PC-3 (cell line): ENCODE measurements at regions not wholly inside any gene's neighbourhood (a gene's known extent, or its start where the extent isn't known, plus 50 kb on each side); places are given as distances from the start of the nearest gene placed in this dataset.

ENCODE experiments used
- ATAC-seq: fragments of 200-7000 bp; cut with Tn5 transposase; 2 replicates; pipeline ENCODE4 v1.9.1; 2020; ENCODE audit warnings: mild to moderate bottlenecking, moderate library complexity
- BruUV-seq: library from RNA; stranded (reverse); fragments of 400-500 nt; replicated peaks from 2 replicates; lab custom pipeline; 2021; lab: Mats Ljungman, UMichigan
- CTCF ChIA-PET: fragments of 300-600 bp; sonication (Branson Sonifier 250); formaldehyde crosslinking; loops from one replicate; lab custom pipeline; 2022; ENCODE audit warnings: antibody characterized with exemption; lab: Charles Lee
- POLR2A ChIA-PET: fragments of 300-600 bp; sonication (Branson Sonifier 250); formaldehyde crosslinking; loops from one replicate; lab custom pipeline; 2022; ENCODE audit warnings: antibody characterized with exemption; ENCODE audit not compliant: unreplicated experiment; lab: Charles Lee
- DNase-seq: peaks from one replicate; pipeline ENCODE4 v3.0.0-alpha.2; 2015
- H2AFZ ChIP-seq: fragments of 300-600 bp; sonication (generic); 2 replicates; pipeline ENCODE4 v1.6.0; 2016; ENCODE audit warnings: antibody characterized with exemption, low read length
- H3F3A ChIP-seq: fragments of 300-600 bp; sonication (generic); one replicate; pipeline ENCODE4 v1.6.0; 2017; ENCODE audit warnings: antibody characterized with exemption, low read length, control low read depth, mild to moderate bottlenecking; ENCODE audit not compliant: unreplicated experiment
- H3K27ac ChIP-seq: fragments of 300-600 bp; sonication (generic); 2 replicates; pipeline ENCODE4 v1.5.1; 2016; ENCODE audit warnings: mild to moderate bottlenecking, low read length
- H3K27me3 ChIP-seq: fragments of 300-600 bp; sonication (generic); 2 replicates; pipeline ENCODE4 v1.6.1; 2016; ENCODE audit warnings: low read length, mixed read lengths
- H3K36me3 ChIP-seq: fragments of 300-600 bp; sonication (generic); 2 replicates; pipeline ENCODE4 v1.6.1; 2016; ENCODE audit warnings: low read depth, mixed run types, low read length, mixed read lengths
- H3K4me1 ChIP-seq: fragments of 300-600 bp; sonication (generic); 2 replicates; pipeline ENCODE4 v1.5.1; 2016; ENCODE audit warnings: low read length; ENCODE audit not compliant: insufficient read depth
- H3K4me2 ChIP-seq: fragments of 300-600 bp; sonication (generic); 2 replicates; pipeline ENCODE4 v1.6.0; 2016; ENCODE audit warnings: low read length
- H3K4me3 ChIP-seq: fragments of 300-600 bp; sonication (generic); 2 replicates; pipeline ENCODE4 v1.5.1; 2016; ENCODE audit warnings: mild to moderate bottlenecking, low read length, mixed read lengths
- H3K79me2 ChIP-seq: fragments of 300-600 bp; sonication (generic); 2 replicates; pipeline ENCODE4 v1.6.1; 2017; ENCODE audit warnings: low read length, mixed read lengths
- H3K9ac ChIP-seq: fragments of 300-600 bp; sonication (generic); 2 replicates; pipeline ENCODE4 v1.6.0; 2016; ENCODE audit warnings: mild to moderate bottlenecking, low read length
- H3K9me2 ChIP-seq: fragments of 300-600 bp; sonication (generic); replicated peaks from 2 replicates; pipeline ENCODE4 v1.6.1; 2016; ENCODE audit warnings: mixed run types, low read length, mixed read lengths
- H3K9me3 ChIP-seq: fragments of 300-600 bp; sonication (generic); 2 replicates; pipeline ENCODE4 v1.6.1; 2016; ENCODE audit warnings: low read length, mixed read lengths
- H4K20me1 ChIP-seq: fragments of 300-600 bp; sonication (generic); 2 replicates; pipeline ENCODE4 v1.6.1; 2016; ENCODE audit warnings: low read length, mixed read lengths
- CTCF ChIP-seq: fragments of 300-600 bp; sonication (generic); conservative IDR thresholded peaks from 2 replicates; pipeline ENCODE4 v1.5.1; 2017; ENCODE audit warnings: antibody characterized with exemption, low read depth, mild to moderate bottlenecking, low read length
- EZH2 ChIP-seq: fragments of 300-600 bp; sonication (generic); IDR thresholded peaks from one replicate; pipeline ENCODE4 v1.6.1; 2017; ENCODE audit warnings: antibody characterized with exemption, mild to moderate bottlenecking, low read length; ENCODE audit not compliant: unreplicated experiment
- EZH2phosphoT487 ChIP-seq: fragments of 300-600 bp; sonication (generic); IDR thresholded peaks from 2 replicates; pipeline ENCODE4 v1.6.1; 2018; ENCODE audit warnings: mild to moderate bottlenecking, antibody characterized with exemption, low read length, borderline replicate concordance
- intact Hi-C: fragments of 100-400 bp; cut with micrococcal nuclease; formaldehyde crosslinking; loops from 2 replicates; pipeline ENCODE4 v1.9.0; 2023

DNA sequence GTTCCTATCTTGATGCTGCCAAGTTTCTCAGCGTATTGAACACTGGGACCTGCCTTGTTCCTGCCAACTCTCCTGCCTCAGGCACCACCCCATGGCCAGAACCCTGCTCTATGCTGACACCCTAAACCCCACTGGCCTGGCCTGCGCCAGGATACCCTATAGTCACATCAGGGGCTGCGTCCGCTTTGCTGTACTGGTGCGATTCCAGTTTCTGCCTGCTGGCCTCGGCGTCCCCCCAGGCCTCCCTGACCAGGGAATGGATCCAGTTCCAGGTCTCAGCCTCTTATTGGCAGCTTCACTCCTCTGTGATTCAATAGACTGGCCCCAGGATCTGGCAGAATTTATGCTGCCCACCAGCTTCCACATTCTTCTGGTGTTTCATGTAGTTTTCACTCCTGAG lies 55.0 kb downstream of the GPR6 start:
- Histone ChIP-seq H3F3A (no peaks in the 10 kb centered on the region), H3K36me3 (no peaks in the 10 kb centered on the region), H3K4me3 (no peak overlapping the region), H3K79me2 (no peaks in the 10 kb centered on the region), H3K9me2 (no peaks in the 10 kb centered on the region), H3K27me3 (no peaks in the 10 kb centered on the region), H3K9me3 (no peaks in the 10 kb centered on the region), H3K4me1 (no peaks in the 10 kb centered on the region), H4K20me1 (no peaks in the 10 kb centered on the region), H3K9ac (no peak overlapping the region), H3K4me2 (no peak overlapping the region), H2AFZ (no peak overlapping the region), H3K27ac (no peak overlapping the region)
- ATAC-seq (no peak), DNase-seq (no peak)
- CTCF ChIA-PET, result no interaction called here
- no peak for TF ChIP-seq EZH2
- no peak for TF ChIP-seq EZH2phosphoT487
- TF ChIP-seq CTCF, result no peak
- POLR2A ChIA-PET, result no interaction called here
- intact Hi-C loops, result no loop called here
- BruUV-seq, result no TSS peak

- H3K9me2 ChIP-seq, result no peaks in the 10 kb centered on the region
- H3K9me3 ChIP-seq, result no peaks in the 10 kb centered on the region
- H2AFZ ChIP-seq, result no peak overlapping the region
- intact Hi-C loops, result no loop called here
- no peak overlapping the region for H3K4me3 ChIP-seq
- TF ChIP-seq CTCF (no peak), EZH2phosphoT487 (no peak), EZH2 (no peak)
- DNase-seq, result no peak
- no peak overlapping the region for H3K9ac ChIP-seq
- ChIA-PET POLR2A (no interaction called here), CTCF (no interaction called here)
- H3K27me3 ChIP-seq, result no peaks in the 10 kb centered on the region
- H3K36me3 ChIP-seq, result no peaks in the 10 kb centered on the region
- no peak for ATAC-seq
- H3K4me2 ChIP-seq, result no peak overlapping the region
- H3K4me1 ChIP-seq, result no peaks in the 10 kb centered on the region
- no peaks in the 10 kb centered on the region for H3K79me2 ChIP-seq
- H3F3A ChIP-seq, result no peaks in the 10 kb centered on the region
- no peaks in the 10 kb centered on the region for H4K20me1 ChIP-seq
- no TSS peak for BruUV-seq
- no peak overlapping the region for H3K27ac ChIP-seq
Measured at GRCh38 chr6:110033749-110034666, 55.9 kb downstream of the GPR6 start.

- Histone ChIP-seq H3K9me3 (no peaks in the 10 kb centered on the region), H3K9ac (no peak overlapping the region), H3K27ac (no peak overlapping the region), H3K27me3 (no peaks in the 10 kb centered on the region), H4K20me1 (no peaks in the 10 kb centered on the region), H3K79me2 (no peaks in the 10 kb centered on the region), H3F3A (no peaks in the 10 kb centered on the region), H3K4me3 (no peak overlapping the region), H2AFZ (no peak overlapping the region), H3K4me2 (no peak overlapping the region), H3K4me1 (peaks cover 2% of the 10 kb centered on the region), H3K9me2 (no peaks in the 10 kb centered on the region), H3K36me3 (no peaks in the 10 kb centered on the region; the same call in 1 of the 2 replicates)
- TF ChIP-seq CTCF (no peak), EZH2 (no peak), EZH2phosphoT487 (no peak)
- ATAC-seq (no peak), DNase-seq (no peak)
- BruUV-seq, result no TSS peak
- POLR2A ChIA-PET, result no interaction called here
- intact Hi-C loops, result no loop called here
- CTCF ChIA-PET, result interaction anchor here (0.6 kb wide), 1 partner anchor 19 kb away, joined by 9 read pairs; no protein-coding TSS in a partner anchor
Measured at GRCh38 chr6:110034667-110035036, 56.5 kb downstream of the GPR6 start.
